ENCODE measurements at regions not wholly inside any gene's neighbourhood (a gene's known extent, or its start where the extent isn't known, plus 50 kb on each side); places are given as distances from the start of the nearest gene placed in this dataset.
A peak's percentile ranks its signal among the peaks of the same experiment; 100 is the strongest.

DNA sequence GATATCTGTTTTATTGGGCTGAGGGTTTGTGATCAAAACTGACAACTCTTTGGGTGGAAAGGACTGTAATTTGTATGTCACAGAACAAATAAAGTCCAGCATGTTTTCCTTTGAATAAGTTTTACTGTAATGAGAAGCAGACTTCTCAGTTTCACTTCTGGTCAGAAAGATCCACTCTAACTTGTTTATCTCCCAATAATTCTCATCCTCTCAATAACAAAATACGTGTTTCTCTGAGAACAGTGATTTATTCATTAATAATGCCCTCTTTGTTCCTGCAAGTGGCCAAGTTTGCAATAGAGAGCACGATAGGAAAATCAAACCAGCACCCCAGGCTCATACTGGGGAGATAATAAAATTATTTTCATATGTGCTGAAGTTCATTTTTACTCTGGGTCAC lies 190.6 kb downstream of the CNTN3 start:
- Histone ChIP-seq H3K18ac (ENCODE audit: low read length) (no peak overlapping the region), H3K27ac (ENCODE audit: low read depth, low read length) (no peak overlapping the region), H3K9ac (ENCODE audit: low read length) (no peak overlapping the region), H3K9me3 (ENCODE audit: insufficient read depth, low read depth, low read length) (no peaks in the 10 kb centered on the region), H3K36me3 (ENCODE audit: control insufficient read depth in 1 of 2, insufficient read depth in 2 of 2, low read length in 2 of 2) (no peaks in the 10 kb centered on the region), H2BK5ac (ENCODE audit: low read depth, low read length, poor library complexity) (no peak overlapping the region), H2BK12ac (ENCODE audit: low read length) (no peak overlapping the region), H3K4me3 (ENCODE audit: low read depth, low read length) (no peak overlapping the region), H3K23ac (ENCODE audit: low read length) (no peak overlapping the region), H3K4ac (ENCODE audit: low read depth, low read length) (no peak overlapping the region), H3K4me2 (ENCODE audit: low read length) (no peak overlapping the region), H3K79me1 (ENCODE audit: low read length) (no peaks in the 10 kb centered on the region), H2AFZ (ENCODE audit: insufficient read depth, low read length, poor library complexity) (no peak overlapping the region), H3K79me2 (ENCODE audit: control insufficient read depth, insufficient read depth, low read length, poor library complexity) (no peaks in the 10 kb centered on the region), H2BK120ac (ENCODE audit: insufficient read depth, low read length, poor library complexity) (no peak overlapping the region), H4K12ac (ENCODE audit: low read depth, low read length) (no peak overlapping the region), H3K14ac (ENCODE audit: low read length) (no peak overlapping the region), H3K27me3 (ENCODE audit: insufficient read depth, low read length) (no peaks in the 10 kb centered on the region), H2AK5ac (ENCODE audit: low read length) (no peak overlapping the region), H4K91ac (ENCODE audit: low read depth, low read length) (no peak overlapping the region), H4K8ac (ENCODE audit: low read depth, low read length) (no peak overlapping the region), H3K4me1 (ENCODE audit: control insufficient read depth in 1 of 2, insufficient read depth in 2 of 2, low read length in 2 of 2) (no peaks in the 10 kb centered on the region)
- DNase-seq: no peak
- no CpG with 5 or more reads among the region's 2 CpGs for WGBS (ENCODE audit: extremely low coverage, insufficient coverage, insufficient read length)

DNA sequence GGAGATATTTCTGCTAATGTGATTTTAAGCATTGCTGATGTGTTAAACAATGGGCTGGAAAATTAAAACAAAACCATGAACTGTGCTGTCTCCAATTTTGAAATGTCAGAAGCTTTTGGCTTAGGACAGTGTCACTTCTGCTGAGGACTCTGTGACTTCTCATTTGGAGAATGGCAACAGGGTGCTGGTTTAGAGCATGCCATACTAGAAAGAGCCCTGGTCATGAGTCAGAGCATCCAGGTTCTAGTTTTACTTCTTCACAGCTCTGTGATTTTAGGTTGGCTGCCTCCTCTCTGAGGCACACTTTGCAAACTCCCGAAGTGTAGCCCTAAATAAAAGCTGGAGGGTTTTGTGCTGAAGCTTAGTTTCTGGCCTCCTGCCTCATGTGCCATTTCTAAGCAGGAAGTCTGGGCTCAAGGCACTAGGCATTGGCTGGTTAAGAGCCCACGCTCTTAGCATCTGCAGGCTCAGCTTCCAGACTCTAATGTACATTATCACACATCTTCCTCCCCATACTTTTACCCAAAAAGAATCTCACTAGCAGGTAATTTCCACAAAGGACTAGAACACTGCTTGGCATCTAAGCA lies 193.8 kb downstream of the CNTN3 start:
- DNase-seq: no peak
- Histone ChIP-seq H3K18ac (ENCODE audit: low read length) (no peak overlapping the region), H3K79me1 (ENCODE audit: low read length) (no peaks in the 10 kb centered on the region), H3K4me3 (ENCODE audit: low read depth, low read length) (no peak overlapping the region), H2BK120ac (ENCODE audit: insufficient read depth, low read length, poor library complexity) (no peak overlapping the region), H4K91ac (ENCODE audit: low read depth, low read length) (no peak overlapping the region), H2BK12ac (ENCODE audit: low read length) (no peak overlapping the region), H3K23ac (ENCODE audit: low read length) (no peak overlapping the region), H3K36me3 (ENCODE audit: control insufficient read depth in 1 of 2, insufficient read depth in 2 of 2, low read length in 2 of 2) (no peaks in the 10 kb centered on the region), H3K27me3 (ENCODE audit: insufficient read depth, low read length) (no peaks in the 10 kb centered on the region), H3K79me2 (ENCODE audit: control insufficient read depth, insufficient read depth, low read length, poor library complexity) (no peaks in the 10 kb centered on the region), H3K27ac (ENCODE audit: low read depth, low read length) (no peak overlapping the region), H3K9ac (ENCODE audit: low read length) (no peak overlapping the region), H3K4me2 (ENCODE audit: low read length) (no peak overlapping the region), H2AFZ (ENCODE audit: insufficient read depth, low read length, poor library complexity) (no peak overlapping the region), H3K4ac (ENCODE audit: low read depth, low read length) (no peak overlapping the region), H3K14ac (ENCODE audit: low read length) (no peak overlapping the region), H4K12ac (ENCODE audit: low read depth, low read length) (no peak overlapping the region), H3K4me1 (ENCODE audit: control insufficient read depth in 1 of 2, insufficient read depth in 2 of 2, low read length in 2 of 2) (no peaks in the 10 kb centered on the region), H2BK5ac (ENCODE audit: low read depth, low read length, poor library complexity) (no peak overlapping the region), H2AK5ac (ENCODE audit: low read length) (no peak overlapping the region), H4K8ac (ENCODE audit: low read depth, low read length) (no peak overlapping the region), H3K9me3 (ENCODE audit: insufficient read depth, low read depth, low read length) (no peaks in the 10 kb centered on the region)
- WGBS (ENCODE audit: extremely low coverage, insufficient coverage, insufficient read length): no CpG with 5 or more reads among the region's 2 CpGs

DNA sequence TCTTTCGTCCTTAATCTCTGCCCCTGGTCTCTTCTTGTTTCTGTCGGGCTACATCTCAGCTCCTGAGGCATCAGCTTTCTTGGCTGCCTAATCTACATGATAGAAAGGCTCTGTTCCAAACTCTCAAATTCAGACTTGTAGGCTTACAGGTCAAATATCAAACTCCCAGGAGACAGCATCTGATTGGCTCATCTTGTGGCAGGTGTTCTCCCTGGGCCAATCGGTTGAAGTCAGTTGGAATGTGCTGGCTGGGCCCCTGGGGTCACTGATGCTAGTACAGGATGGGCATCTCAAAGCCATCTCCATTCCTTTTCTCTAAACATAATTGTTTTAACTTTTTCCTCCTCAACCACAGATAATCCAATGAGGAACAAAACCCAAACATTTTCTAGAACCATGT lies 198.7 kb downstream of the CNTN3 start:
- H3K4me3 ChIP-seq (ENCODE audit: low read depth, low read length): no peak overlapping the region
- WGBS (ENCODE audit: extremely low coverage, insufficient coverage, insufficient read length): no CpG with 5 or more reads among the region's 3 CpGs
- no peak overlapping the region for H4K12ac ChIP-seq (ENCODE audit: low read depth, low read length)
- no peak overlapping the region for H3K4me2 ChIP-seq (ENCODE audit: low read length)
- H3K27ac ChIP-seq (ENCODE audit: low read depth, low read length): no peak overlapping the region
- H2BK5ac ChIP-seq (ENCODE audit: low read depth, low read length, poor library complexity): no peak overlapping the region
- H3K27me3 ChIP-seq (ENCODE audit: insufficient read depth, low read length): no peaks in the 10 kb centered on the region
- H3K36me3 ChIP-seq (ENCODE audit: control insufficient read depth in 1 of 2, insufficient read depth in 2 of 2, low read length in 2 of 2): no peaks in the 10 kb centered on the region
- H3K9ac ChIP-seq (ENCODE audit: low read length): no peak overlapping the region
- no peak overlapping the region for H2AK5ac ChIP-seq (ENCODE audit: low read length)
- no peak overlapping the region for H3K23ac ChIP-seq (ENCODE audit: low read length)
- H3K9me3 ChIP-seq (ENCODE audit: insufficient read depth, low read depth, low read length): no peaks in the 10 kb centered on the region
- H4K91ac ChIP-seq (ENCODE audit: low read depth, low read length): no peak overlapping the region
- no peaks in the 10 kb centered on the region for H3K79me1 ChIP-seq (ENCODE audit: low read length)
- no peak overlapping the region for H3K4ac ChIP-seq (ENCODE audit: low read depth, low read length)
- H3K79me2 ChIP-seq (ENCODE audit: control insufficient read depth, insufficient read depth, low read length, poor library complexity): no peaks in the 10 kb centered on the region
- H2AFZ ChIP-seq (ENCODE audit: insufficient read depth, low read length, poor library complexity): no peak overlapping the region
- no peaks in the 10 kb centered on the region for H3K4me1 ChIP-seq (ENCODE audit: control insufficient read depth in 1 of 2, insufficient read depth in 2 of 2, low read length in 2 of 2)
- no peak overlapping the region for H2BK120ac ChIP-seq (ENCODE audit: insufficient read depth, low read length, poor library complexity)
- H3K18ac ChIP-seq (ENCODE audit: low read length): no peak overlapping the region
- H4K8ac ChIP-seq (ENCODE audit: low read depth, low read length): no peak overlapping the region
- DNase-seq: no peak
- no peak overlapping the region for H3K14ac ChIP-seq (ENCODE audit: low read length)
- no peak overlapping the region for H2BK12ac ChIP-seq (ENCODE audit: low read length)

DNA sequence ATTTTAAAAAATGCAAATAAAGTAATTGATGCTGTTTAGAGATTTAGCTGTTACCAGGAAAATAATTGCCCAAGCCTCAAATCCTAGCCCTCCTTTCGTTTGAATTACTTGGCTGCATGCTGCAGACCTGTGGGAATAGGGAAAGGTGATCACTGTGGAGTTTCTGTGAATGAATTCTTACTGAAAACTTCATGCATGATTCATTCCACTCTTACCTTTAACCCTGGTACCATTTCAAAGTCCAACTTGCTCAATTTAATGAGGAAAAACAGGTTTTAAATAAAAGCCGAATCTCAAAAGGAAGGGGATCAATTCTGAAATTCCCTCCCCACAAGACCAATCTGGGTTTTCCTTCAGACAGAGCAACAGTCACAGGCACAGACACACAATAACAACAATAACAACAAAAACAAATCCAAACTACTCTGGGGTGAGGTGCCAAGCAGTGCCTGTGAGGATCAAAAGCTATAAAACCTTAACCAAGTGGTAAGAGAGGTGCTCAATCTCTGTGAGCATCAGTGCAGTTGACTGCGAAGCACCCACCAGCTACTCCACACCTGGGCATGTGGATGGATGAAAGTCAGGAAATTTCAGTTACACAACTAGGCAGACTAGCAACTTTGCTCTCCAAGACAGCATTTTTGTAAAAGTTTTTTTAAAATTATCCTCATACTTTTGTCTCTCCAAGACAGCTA lies 200.8 kb downstream of the CNTN3 start:
- Histone ChIP-seq H4K8ac (ENCODE audit: low read depth, low read length) (no peak overlapping the region), H2BK120ac (ENCODE audit: insufficient read depth, low read length, poor library complexity) (no peak overlapping the region), H3K4ac (ENCODE audit: low read depth, low read length) (no peak overlapping the region), H3K14ac (ENCODE audit: low read length) (no peak overlapping the region), H3K9ac (ENCODE audit: low read length) (no peak overlapping the region), H3K23ac (ENCODE audit: low read length) (no peak overlapping the region), H4K12ac (ENCODE audit: low read depth, low read length) (peak overlapping the region; percentile 30), H3K18ac (ENCODE audit: low read length) (no peak overlapping the region), H3K79me2 (ENCODE audit: control insufficient read depth, insufficient read depth, low read length, poor library complexity) (no peaks in the 10 kb centered on the region), H3K27me3 (ENCODE audit: insufficient read depth, low read length) (no peaks in the 10 kb centered on the region), H3K79me1 (ENCODE audit: low read length) (no peaks in the 10 kb centered on the region), H3K27ac (ENCODE audit: low read depth, low read length) (no peak overlapping the region), H3K4me3 (ENCODE audit: low read depth, low read length) (no peak overlapping the region), H3K9me3 (ENCODE audit: insufficient read depth, low read depth, low read length) (no peaks in the 10 kb centered on the region), H3K4me2 (ENCODE audit: low read length) (no peak overlapping the region), H3K4me1 (ENCODE audit: control insufficient read depth in 1 of 2, insufficient read depth in 2 of 2, low read length in 2 of 2) (no peaks in the 10 kb centered on the region), H4K91ac (ENCODE audit: low read depth, low read length) (no peak overlapping the region), H3K36me3 (ENCODE audit: control insufficient read depth in 1 of 2, insufficient read depth in 2 of 2, low read length in 2 of 2) (no peaks in the 10 kb centered on the region), H2AK5ac (ENCODE audit: low read length) (no peak overlapping the region), H2BK5ac (ENCODE audit: low read depth, low read length, poor library complexity) (no peak overlapping the region), H2BK12ac (ENCODE audit: low read length) (no peak overlapping the region), H2AFZ (ENCODE audit: insufficient read depth, low read length, poor library complexity) (no peak overlapping the region)
- WGBS (ENCODE audit: extremely low coverage, insufficient coverage, insufficient read length): no CpG with 5 or more reads among the region's 3 CpGs
- DNase-seq: no peak

All from trophoblast cell (in vitro differentiated cells and primary cell).